HG03135 (cell line): ENCODE measurements at regions not wholly inside any gene's neighbourhood (a gene's known extent, or its start where the extent isn't known, plus 50 kb on each side); places are given as distances from the start of the nearest gene placed in this dataset.
"Not testable (repeated sequence)": the region's sequence is repeated elsewhere in the genome, so short reads cannot be mapped to it uniquely, and the experiment has no call there.

Experiments used
- ATAC-seq: cut with Tn5 transposase; IDR thresholded peaks from one replicate; pipeline ENCODE4 v1.9.1; 2021; ENCODE audit warnings: mild to moderate bottlenecking, moderate library complexity; ENCODE audit not compliant: unreplicated experiment

DNA sequence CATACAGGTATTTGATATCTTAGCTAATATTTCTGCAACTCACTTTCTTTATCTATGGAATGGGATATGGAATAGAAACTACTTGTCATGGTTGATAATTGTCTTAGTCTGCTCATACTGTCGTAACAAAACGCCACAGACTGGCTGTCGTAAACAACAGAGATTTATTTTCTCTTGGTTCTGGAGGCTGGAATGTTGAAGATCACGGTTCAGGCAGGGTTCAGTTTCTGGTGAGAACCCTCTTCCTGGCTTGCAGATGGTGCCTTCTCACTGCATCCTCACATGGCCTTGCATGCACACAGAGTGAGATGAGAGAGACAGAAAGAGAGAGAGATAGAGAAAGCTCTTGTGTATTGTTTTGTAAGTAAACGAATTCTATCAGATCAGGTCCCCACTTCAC, 332.7 kb upstream of the MAGI2 start:
- ATAC-seq = no peak

GRCh38 chr7:79785556-79785955, 332.1 kb upstream of the MAGI2 start:
- ATAC-seq = no peak

DNA sequence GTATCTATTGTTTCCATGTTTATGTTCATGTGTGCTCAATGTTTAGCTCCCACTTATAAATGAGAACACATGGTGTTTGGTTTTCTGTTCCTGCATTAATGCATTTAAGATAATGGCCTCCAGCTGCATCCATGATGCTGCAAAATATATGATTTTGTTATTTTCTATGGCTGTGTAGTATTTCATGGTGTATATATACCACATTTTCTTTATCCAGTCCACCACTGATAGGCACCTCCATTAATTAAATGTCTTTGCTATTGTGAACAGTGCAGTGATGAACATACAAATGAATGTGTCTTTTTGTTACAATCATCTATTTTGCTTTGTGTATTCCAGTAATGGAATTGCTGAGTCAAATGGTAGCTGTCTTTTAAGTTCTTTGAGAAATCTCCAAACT, 329.4 kb upstream of the MAGI2 start:
- ATAC-seq = no peak

- no peak for ATAC-seq
These were observed 328.8 kb upstream of the MAGI2 start for GRCh38 chr7:79782256-79782655.

DNA sequence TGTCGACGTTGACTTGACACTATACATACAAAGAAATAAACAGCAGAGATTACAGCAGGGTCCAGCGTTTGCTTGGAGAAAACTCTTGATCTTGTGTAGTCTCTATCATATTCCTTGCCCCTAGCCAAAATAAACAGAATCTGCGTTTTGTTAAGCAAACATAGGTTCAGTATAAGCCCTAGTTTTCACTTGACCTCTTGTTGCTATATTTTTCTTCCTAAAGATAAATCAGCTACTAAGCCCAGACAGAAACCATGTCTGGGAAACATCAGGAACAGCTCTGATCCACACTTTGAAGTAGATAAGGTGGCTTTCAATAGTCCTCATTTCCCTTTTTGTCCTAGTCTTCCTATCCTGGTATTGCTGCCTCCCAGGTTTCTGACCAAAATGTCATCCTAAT, 328.2 kb upstream of the MAGI2 start:
- ATAC-seq = no peak

DNA sequence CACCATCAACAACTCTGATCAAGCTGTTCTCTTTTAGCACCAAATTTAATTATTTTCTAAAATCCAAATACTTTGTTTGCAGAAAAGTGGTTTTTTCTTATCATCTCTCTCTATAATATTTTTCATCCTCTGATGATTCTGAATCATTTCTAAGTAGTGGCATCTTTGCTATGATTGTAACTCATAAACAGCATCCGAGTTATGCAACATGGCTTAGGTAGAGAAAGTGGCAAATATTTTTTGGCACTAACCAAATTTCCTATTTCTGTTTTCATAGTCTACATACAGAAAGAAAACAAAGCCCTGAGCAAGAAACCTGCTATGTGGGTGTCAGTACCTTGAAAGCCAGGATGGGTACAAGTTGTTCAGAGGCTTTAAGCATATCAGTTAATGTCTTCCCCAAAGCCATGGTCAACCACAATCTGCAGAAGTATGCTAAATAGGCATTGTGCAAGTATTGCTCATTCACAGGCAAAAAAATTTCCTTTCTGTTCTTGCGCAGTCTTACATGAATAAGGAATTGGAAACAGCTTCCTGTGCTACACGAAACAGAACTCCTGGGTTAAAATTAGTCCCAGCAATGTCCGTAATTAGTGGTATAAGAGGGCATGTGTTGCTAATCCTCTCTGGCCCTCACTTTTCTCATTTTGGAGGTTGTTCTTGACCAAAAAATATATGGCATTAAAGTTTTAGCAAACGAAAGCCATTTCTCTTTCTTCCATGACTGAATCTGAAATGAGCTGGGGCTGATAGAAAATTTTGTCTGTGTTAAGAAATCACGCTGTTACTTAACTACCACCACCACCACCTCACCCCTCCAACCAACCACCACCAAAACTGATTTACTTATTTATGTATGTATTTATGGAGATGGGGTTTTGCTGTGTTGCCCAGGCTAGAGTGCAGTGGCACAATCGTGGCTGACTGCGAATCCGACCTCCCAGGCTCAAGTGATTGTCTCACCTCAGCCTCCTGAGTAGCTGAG, 325.6 kb upstream of the MAGI2 start:
- ATAC-seq = no peak

- ATAC-seq = no peak
These were observed 322.4 kb upstream of the MAGI2 start for GRCh38 chr7:79775911-79776310.

DNA sequence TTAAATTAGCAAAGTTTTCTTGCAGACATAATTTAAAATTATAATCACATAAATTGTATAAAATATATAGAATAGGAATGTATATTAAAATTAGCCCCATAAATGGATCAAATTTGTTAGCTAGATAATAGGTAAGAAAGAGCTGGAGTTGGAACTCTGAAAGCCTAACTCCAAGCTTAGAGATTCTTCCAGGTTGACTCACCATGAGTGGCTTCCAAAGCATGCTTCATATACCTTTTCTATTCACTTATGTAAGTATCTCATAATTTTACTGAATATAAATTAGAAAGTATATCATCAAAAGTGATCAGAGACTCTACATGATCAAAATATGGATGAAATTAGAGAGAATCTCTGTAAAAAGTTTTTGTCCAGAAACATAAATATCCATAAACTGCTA, 320.7 kb upstream of the MAGI2 start:
- no peak for ATAC-seq

- no peak for ATAC-seq
These were observed 317.5 kb upstream of the MAGI2 start for GRCh38 chr7:79770970-79771369.

- ATAC-seq = no peak
These were observed 316.6 kb upstream of the MAGI2 start for GRCh38 chr7:79770063-79770462.

DNA sequence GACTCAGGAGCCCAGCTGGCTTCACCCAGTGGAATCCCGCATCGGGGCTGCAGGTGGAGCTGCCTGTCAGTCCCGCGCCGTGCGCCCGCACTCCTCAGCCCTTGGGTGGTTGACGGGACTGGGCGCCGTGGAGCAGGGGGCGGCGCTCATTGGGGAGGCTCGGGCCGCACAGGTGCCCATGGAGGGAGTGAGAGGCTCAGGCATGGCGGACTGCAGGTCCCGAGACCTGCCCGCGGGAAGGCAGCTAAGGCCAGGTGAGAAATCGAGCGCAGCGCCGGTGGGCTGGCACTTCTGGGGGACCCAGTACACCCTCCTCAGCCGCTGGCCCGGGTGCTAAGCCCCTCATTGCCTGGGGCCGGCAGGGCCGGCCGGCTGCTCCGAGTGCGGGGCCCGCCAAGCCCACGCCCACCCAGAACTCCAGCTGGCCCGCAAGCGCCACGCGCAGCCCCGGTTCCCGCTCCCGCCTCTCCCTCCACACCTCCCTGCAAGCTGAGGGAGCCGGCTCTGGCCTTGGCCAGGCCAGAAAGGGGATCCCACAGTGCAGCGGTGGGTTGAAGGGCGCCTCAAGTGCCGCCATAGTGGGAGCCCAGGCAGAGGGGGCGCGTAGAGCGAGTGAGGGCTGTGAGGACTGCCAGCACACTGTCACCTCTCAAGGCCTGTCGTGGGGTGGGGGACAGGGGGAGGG, 314.6 kb upstream of the MAGI2 start:
- ATAC-seq = not testable (repeated sequence)

- ATAC-seq = not testable (repeated sequence)
These were observed 313.7 kb upstream of the MAGI2 start for GRCh38 chr7:79767192-79767591.

GRCh38 chr7:79761876-79762429, 308.5 kb upstream of the MAGI2 start:
- ATAC-seq = no peak

GRCh38 chr7:79750941-79751340, 297.5 kb upstream of the MAGI2 start:
- ATAC-seq = not testable (repeated sequence)

DNA sequence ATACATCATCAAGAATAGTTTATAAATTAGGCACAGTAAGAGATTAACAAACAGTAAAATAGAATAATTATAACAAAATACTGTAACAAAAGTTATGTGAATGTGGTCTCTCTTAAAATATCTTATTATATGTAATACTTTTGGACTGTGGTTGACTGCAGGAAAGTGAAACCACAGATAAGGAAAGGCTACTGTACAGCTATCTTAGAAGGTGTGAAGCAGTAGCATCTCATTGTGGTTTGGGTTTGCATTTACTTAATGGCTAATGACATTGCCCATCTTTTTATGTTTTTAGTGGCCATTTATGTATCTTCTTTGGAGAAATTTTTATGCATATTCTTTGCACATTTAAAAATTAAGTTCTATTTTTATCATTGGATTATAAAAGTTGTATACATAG, 296.4 kb upstream of the MAGI2 start:
- ATAC-seq = no peak

DNA sequence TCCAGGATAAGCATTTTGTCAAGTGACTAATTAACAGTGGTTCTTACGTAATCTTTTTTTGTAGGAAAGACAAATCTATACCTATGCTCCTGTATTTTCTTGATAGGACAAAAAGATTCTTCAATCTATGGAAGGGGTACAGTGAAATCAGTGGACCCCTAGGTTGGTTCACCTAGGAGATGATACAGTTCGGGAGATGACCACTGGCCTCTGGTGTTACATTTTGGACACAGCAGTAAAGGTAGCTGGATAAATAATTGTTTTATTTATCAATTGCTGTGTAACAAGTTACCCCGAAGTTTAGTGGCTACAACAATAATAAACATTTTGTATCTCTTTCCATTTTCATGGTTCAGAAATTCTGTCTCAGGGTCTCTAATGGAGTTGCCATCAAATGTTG, 288.2 kb upstream of the MAGI2 start:
- ATAC-seq = no peak

DNA sequence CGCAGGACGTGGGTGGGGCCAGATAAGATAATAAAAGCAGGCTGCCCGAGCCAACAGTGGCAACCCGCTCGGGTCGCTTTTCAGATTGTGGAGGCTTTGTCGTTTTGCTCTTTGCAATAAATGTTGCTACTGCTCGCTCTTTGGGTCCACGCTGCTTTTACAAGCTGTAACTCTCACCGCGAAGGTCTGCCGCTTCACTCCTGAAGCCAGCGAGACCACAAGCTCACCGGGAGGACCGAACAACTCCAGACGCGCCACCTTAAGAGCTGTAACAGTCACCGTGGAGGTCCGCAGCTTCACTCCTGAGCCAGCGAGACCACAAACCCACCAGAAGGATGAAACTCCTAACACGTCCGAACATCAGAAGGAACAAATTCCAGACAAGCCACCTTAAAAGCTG, 286.6 kb upstream of the MAGI2 start:
- ATAC-seq = no peak

- not testable (repeated sequence) for ATAC-seq
These were observed 285.7 kb upstream of the MAGI2 start for GRCh38 chr7:79739036-79739709.

DNA sequence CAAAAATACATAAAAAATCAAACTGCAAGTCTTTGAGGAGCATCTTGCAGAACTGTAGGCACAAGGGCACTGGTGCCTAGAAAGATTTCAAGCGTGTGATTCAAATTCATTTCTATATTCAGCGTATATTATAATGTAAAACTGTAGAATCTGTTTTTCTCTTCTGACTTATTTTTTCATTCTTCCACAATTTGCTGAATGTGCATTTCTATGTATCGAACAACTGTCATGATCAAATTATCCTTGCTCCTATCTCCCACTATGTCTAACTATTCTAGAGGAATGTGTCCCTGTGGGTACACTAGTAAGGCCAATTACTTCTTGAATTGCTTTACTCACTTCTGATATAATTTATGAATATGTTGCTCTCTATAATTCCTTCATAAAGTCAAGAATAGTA, 283.0 kb upstream of the MAGI2 start:
- ATAC-seq = no peak

DNA sequence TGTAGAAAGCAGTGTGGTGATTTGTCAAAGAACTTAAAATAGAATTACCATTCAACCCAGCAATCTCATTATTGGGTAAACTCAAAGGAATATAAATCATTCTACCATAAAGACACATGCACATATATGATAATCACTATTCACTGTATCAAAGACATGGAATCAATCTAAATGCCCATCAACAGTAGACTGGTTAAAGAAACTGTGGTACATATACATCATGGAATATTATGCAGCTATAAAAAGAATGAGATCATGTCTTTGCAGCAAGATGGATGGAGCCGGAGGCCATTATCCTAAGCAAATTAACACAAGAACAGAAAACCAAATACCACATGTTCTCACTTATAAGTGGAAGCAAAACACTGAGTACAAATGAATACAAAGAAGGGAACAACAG, 281.5 kb upstream of the MAGI2 start:
- no peak for ATAC-seq

DNA sequence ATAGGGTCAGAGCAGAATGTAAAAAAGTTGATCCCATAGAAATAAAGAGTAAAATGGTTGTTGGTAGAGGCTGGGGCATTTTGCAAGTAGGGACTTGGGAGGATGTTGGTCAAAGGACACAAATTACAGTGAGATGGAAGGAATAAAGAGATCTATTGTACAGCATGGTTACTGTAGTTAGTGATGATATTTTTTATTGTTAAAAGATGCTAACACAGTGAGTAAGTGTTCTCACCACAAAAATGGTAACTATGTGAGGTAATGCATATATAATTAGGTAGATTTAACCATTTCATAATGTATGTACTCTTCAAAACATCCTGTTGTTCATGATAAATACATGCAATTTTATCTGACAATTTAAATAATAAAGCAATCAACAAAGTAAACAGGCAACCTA, 280.7 kb upstream of the MAGI2 start:
- ATAC-seq = no peak
